ENCODE measurements at regions not wholly inside any gene's neighbourhood (a gene's known extent, or its start where the extent isn't known, plus 50 kb on each side); places are given as distances from the start of the nearest gene placed in this dataset.

- H3K27me3 ChIP-seq (ENCODE audit: insufficient read depth), result no peaks in the 10 kb centered on the region
- ChIA-PET CTCF (interaction anchor here (1.5 kb wide), 1 partner anchor 8 kb away, joined by 3 read pairs; no protein-coding TSS in a partner anchor), POLR2A (no interaction called here)
- no peaks in the 10 kb centered on the region for H3F3A ChIP-seq (replicated peaks; ENCODE audit: insufficient read depth)
- H3K27ac ChIP-seq (ENCODE audit: low read depth in 2 of 2, low read length in 1 of 2), result no peak overlapping the region
- no peak overlapping the region for H3K9ac ChIP-seq
- no peaks in the 10 kb centered on the region for H3K4me1 ChIP-seq (ENCODE audit: control insufficient read depth in 1 of 2, insufficient read depth in 2 of 2, low read depth in 1 of 2, low read length in 1 of 2)
- DNase-seq, result no peak
- no peaks in the 10 kb centered on the region for H3K9me3 ChIP-seq
- no peak overlapping the region for H3K4me2 ChIP-seq
- TF ChIP-seq USF2 (IDR thresholded peaks at IDR 0.05; ENCODE audit: borderline replicate concordance, low read depth, low read length) (no peak), NFIC (IDR thresholded peaks at IDR 0.05; ENCODE audit: borderline replicate concordance) (no peak), POLR2AphosphoS5 (IDR thresholded peaks at IDR 0.05; ENCODE audit: low read depth, low read length) (no peak), JUND (IDR thresholded peaks at IDR 0.05) (no peak), FOXM1 (IDR thresholded peaks at IDR 0.05; ENCODE audit: low read depth) (no peak), NRF1 (IDR thresholded peaks at IDR 0.05; ENCODE audit: low read depth, low read length) (no peak), GATA2 (CRISPR knock-in tag; IDR thresholded peaks at IDR 0.05) (no peak), ELF1 (IDR thresholded peaks at IDR 0.05) (no peak), CTCF (IDR thresholded peaks at IDR 0.05) (no peak), REST (IDR thresholded peaks at IDR 0.05; ENCODE audit: low read depth, low read length) (no peak), PBX3 (IDR thresholded peaks at IDR 0.05) (no peak), SIN3A (IDR thresholded peaks at IDR 0.05; ENCODE audit: borderline replicate concordance, low read depth, low read length) (no peak), MEF2A (IDR thresholded peaks at IDR 0.05; ENCODE audit: borderline replicate concordance, low read depth) (no peak)
- no peaks in the 10 kb centered on the region for H4K20me1 ChIP-seq (ENCODE audit: insufficient read depth)
- no peaks in the 10 kb centered on the region for H3K36me3 ChIP-seq (replicated peaks in 1 of 2; ENCODE audit: control insufficient read depth in 1 of 2, insufficient read depth in 2 of 2, low read length in 1 of 2)
- 62% methylated on average over 7 of the region's 9 CpGs for whole genome bisulfite sequencing (ENCODE audit: low lambda C conversion rate)
- H3K79me2 ChIP-seq (ENCODE audit: insufficient read depth), result no peaks in the 10 kb centered on the region
- no peak overlapping the region for H2AFZ ChIP-seq (ENCODE audit: low read depth)
- no peaks in the 10 kb centered on the region for H3K9me2 ChIP-seq
- no peak overlapping the region for H3K4me3 ChIP-seq (ENCODE audit: low read depth in 2 of 2, low read length in 1 of 2)
Measured at GRCh38 chr2:230593765-230594164, 118.9 kb upstream of the CAB39 start.
